ENCODE measurements at regions not wholly inside any gene's neighbourhood (a gene's known extent, or its start where the extent isn't known, plus 50 kb on each side); places are given as distances from the start of the nearest gene placed in this dataset.

DNA sequence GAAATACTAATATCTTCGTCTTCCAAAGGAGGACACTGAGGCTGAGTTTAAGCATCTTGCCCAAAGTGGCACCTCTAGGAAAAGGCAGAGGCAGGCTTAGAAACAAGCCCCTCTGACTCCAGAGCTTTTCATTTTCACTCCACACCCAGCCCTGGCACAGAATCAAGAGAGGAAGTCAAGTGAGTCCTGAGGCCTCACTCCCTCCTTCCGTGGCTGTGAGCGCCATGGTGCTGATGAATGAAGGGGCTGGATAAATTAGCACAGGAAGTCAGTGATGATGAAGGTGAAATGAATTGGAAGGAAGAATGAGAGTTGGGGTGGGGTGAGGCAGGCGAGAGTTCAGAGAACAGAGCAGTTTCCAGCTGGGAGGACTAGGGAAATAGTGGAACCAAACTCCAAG is 179.3 kb downstream of the TMEM132E start:
- no peak overlapping the region; a peak in 1 of 7 replicates for H3K27ac Mint-ChIP-seq
- TF ChIP-seq, protein P1, sequence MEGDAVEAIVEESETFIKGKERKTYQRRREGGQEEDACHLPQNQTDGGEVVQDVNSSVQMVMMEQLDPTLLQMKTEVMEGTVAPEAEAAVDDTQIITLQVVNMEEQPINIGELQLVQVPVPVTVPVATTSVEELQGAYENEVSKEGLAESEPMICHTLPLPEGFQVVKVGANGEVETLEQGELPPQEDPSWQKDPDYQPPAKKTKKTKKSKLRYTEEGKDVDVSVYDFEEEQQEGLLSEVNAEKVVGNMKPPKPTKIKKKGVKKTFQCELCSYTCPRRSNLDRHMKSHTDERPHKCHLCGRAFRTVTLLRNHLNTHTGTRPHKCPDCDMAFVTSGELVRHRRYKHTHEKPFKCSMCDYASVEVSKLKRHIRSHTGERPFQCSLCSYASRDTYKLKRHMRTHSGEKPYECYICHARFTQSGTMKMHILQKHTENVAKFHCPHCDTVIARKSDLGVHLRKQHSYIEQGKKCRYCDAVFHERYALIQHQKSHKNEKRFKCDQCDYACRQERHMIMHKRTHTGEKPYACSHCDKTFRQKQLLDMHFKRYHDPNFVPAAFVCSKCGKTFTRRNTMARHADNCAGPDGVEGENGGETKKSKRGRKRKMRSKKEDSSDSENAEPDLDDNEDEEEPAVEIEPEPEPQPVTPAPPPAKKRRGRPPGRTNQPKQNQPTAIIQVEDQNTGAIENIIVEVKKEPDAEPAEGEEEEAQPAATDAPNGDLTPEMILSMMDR (conservative IDR thresholded peaks at IDR 0.05) = no peak
- no peak overlapping the region for H4K91ac ChIP-seq (ENCODE audit: insufficient read length, low read depth, low read length)
- H3K4me1 Mint-ChIP-seq = peaks cover 20 to 41% of the 10 kb centered on the region in 2 experiments
- H3K27me3 Mint-ChIP-seq (ENCODE audit: low read depth) = peaks cover 4% of the 10 kb centered on the region
- no peak overlapping the region for H4K8ac ChIP-seq (replicated peaks; ENCODE audit: insufficient read length, low read depth, low read length)
- no peak overlapping the region for H3K18ac ChIP-seq (ENCODE audit: insufficient read length, low read depth, low read length)
- H3K27ac ChIP-seq (ENCODE audit: insufficient read length, low read depth, low read length) = no peak overlapping the region
- no peak overlapping the region for H3K23ac ChIP-seq (ENCODE audit: insufficient read length, low read depth, low read length)
- no peak overlapping the region for H3K56ac ChIP-seq (ENCODE audit: insufficient read length, low read depth, low read length)
- no peak overlapping the region for H2BK20ac ChIP-seq (ENCODE audit: low read depth, low read length, poor library complexity, severe bottlenecking)
- H2BK12ac ChIP-seq (ENCODE audit: insufficient read length, low read depth, low read length) = no peak overlapping the region
- no peaks in the 10 kb centered on the region for H3K23me2 ChIP-seq (ENCODE audit: insufficient read length, low read depth, low read length, poor library complexity, severe bottlenecking)
- H2AK5ac ChIP-seq (ENCODE audit: insufficient read length, low read length) = no peak overlapping the region
- no peak overlapping the region for H3K4me2 ChIP-seq (ENCODE audit: insufficient read depth, insufficient read length, low read length)
- H3K79me1 ChIP-seq (ENCODE audit: insufficient read depth, low read depth, low read length, poor library complexity, severe bottlenecking) = no peaks in the 10 kb centered on the region
- H3K36me3 Mint-ChIP-seq (ENCODE audit: insufficient read depth in 1 of 3, low read depth in 3 of 3) = no peaks in the 10 kb centered on the region
- WGBS (ENCODE audit: extremely low coverage, insufficient read length, low lambda C conversion rate) = no CpG with 5 or more reads among the region's 4 CpGs
- H4K5ac ChIP-seq (ENCODE audit: insufficient read length, low read depth, low read length) = no peak overlapping the region
- no peaks in the 10 kb centered on the region for H3K9me3 Mint-ChIP-seq
- H3K9ac ChIP-seq (ENCODE audit: extremely low read depth, insufficient read length, low read length) = no peak overlapping the region
- no peak for DNase-seq
- no peak overlapping the region for H2BK5ac ChIP-seq (ENCODE audit: insufficient read length, low read length)
- H3K27me3 ChIP-seq (ENCODE audit: insufficient read depth, low read length) = 0 out of 2 replicates have a peak, but pooled peaks cover 2% of the 10 kb centered on the region
- H3K4ac ChIP-seq (ENCODE audit: low read depth, low read length) = no peak overlapping the region
- H3K79me2 ChIP-seq (ENCODE audit: insufficient read depth, low read length) = no peaks in the 10 kb centered on the region
- no peak overlapping the region for H3K4me3 Mint-ChIP-seq
- no peak overlapping the region for H3K14ac ChIP-seq (ENCODE audit: insufficient read depth, low read length)
- H2BK120ac ChIP-seq (ENCODE audit: low read depth, low read length, poor library complexity, severe bottlenecking) = no peak overlapping the region
- H2BK15ac ChIP-seq (ENCODE audit: low read depth, low read length) = no peak overlapping the region
- no peak overlapping the region for H2AFZ ChIP-seq (ENCODE audit: low read length)
- no peaks in the 10 kb centered on the region for H4K20me1 ChIP-seq (ENCODE audit: control insufficient read depth, insufficient read depth, insufficient read length)
- no peaks in the 10 kb centered on the region for H3K4me1 ChIP-seq (ENCODE audit: insufficient read depth, low read length)
- no peak overlapping the region for H3T11ph ChIP-seq (ENCODE audit: low read length)
- no peaks in the 10 kb centered on the region for H3K9me3 ChIP-seq (ENCODE audit: control insufficient read depth, low read depth, low read length)

Measured in H9 (cell line).